ENCODE measurements at regions not wholly inside any gene's neighbourhood (a gene's known extent, or its start where the extent isn't known, plus 50 kb on each side); places are given as distances from the start of the nearest gene placed in this dataset.

GRCh38 chr4:181528570-181529184 is 714.5 kb upstream of the TENM3 start:
- FAIRE-seq, result peak; percentile 87
- peak; percentile 83 for TF ChIP-seq RAD21 (CRISPR knock-in tag; IDR thresholded peaks at IDR 0.05)
- TF ChIP-seq CBX2 (IDR thresholded peaks at IDR 0.05; ENCODE audit: low read depth, low read length), result no peak
- no peak for TF ChIP-seq CBX2 (CRISPR knock-in tag; IDR thresholded peaks at IDR 0.05; ENCODE audit: low read depth)
- TF ChIP-seq, protein P1, sequence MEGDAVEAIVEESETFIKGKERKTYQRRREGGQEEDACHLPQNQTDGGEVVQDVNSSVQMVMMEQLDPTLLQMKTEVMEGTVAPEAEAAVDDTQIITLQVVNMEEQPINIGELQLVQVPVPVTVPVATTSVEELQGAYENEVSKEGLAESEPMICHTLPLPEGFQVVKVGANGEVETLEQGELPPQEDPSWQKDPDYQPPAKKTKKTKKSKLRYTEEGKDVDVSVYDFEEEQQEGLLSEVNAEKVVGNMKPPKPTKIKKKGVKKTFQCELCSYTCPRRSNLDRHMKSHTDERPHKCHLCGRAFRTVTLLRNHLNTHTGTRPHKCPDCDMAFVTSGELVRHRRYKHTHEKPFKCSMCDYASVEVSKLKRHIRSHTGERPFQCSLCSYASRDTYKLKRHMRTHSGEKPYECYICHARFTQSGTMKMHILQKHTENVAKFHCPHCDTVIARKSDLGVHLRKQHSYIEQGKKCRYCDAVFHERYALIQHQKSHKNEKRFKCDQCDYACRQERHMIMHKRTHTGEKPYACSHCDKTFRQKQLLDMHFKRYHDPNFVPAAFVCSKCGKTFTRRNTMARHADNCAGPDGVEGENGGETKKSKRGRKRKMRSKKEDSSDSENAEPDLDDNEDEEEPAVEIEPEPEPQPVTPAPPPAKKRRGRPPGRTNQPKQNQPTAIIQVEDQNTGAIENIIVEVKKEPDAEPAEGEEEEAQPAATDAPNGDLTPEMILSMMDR (CRISPR knock-in tag; IDR thresholded peaks at IDR 0.05), result peak; percentile 92
- TF ChIP-seq HOXA3 (CRISPR knock-in tag; IDR thresholded peaks at IDR 0.05), result no peak
- TF ChIP-seq FOXM1 (CRISPR knock-in tag; IDR thresholded peaks at IDR 0.05), result no peak
- TF ChIP-seq ETV5 (CRISPR knock-in tag; IDR thresholded peaks at IDR 0.05; ENCODE audit: borderline replicate concordance), result no peak
- no peak for TF ChIP-seq ZFP82 (CRISPR knock-in tag; IDR thresholded peaks at IDR 0.05; ENCODE audit: borderline replicate concordance)
- TF ChIP-seq ZNF10 (CRISPR knock-in tag; IDR thresholded peaks at IDR 0.05; ENCODE audit: borderline replicate concordance, low read depth), result no peak
- TF ChIP-seq CEBPB (IDR thresholded peaks at IDR 0.05; ENCODE audit: borderline replicate concordance, low read depth, low read length), result no peak
- TF ChIP-seq SMC3 (IDR thresholded peaks at IDR 0.05; ENCODE audit: low read length), result peak; percentile 80
- no peak for TF ChIP-seq HDAC2 (CRISPR knock-in tag; IDR thresholded peaks at IDR 0.05)
- TF ChIP-seq, protein P2, sequence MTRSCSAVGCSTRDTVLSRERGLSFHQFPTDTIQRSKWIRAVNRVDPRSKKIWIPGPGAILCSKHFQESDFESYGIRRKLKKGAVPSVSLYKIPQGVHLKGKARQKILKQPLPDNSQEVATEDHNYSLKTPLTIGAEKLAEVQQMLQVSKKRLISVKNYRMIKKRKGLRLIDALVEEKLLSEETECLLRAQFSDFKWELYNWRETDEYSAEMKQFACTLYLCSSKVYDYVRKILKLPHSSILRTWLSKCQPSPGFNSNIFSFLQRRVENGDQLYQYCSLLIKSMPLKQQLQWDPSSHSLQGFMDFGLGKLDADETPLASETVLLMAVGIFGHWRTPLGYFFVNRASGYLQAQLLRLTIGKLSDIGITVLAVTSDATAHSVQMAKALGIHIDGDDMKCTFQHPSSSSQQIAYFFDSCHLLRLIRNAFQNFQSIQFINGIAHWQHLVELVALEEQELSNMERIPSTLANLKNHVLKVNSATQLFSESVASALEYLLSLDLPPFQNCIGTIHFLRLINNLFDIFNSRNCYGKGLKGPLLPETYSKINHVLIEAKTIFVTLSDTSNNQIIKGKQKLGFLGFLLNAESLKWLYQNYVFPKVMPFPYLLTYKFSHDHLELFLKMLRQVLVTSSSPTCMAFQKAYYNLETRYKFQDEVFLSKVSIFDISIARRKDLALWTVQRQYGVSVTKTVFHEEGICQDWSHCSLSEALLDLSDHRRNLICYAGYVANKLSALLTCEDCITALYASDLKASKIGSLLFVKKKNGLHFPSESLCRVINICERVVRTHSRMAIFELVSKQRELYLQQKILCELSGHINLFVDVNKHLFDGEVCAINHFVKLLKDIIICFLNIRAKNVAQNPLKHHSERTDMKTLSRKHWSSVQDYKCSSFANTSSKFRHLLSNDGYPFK (CRISPR knock-in tag; IDR thresholded peaks at IDR 0.05; ENCODE audit: borderline replicate concordance), result no peak
- TF ChIP-seq KDM2A (CRISPR knock-in tag; IDR thresholded peaks at IDR 0.05; ENCODE audit: borderline replicate concordance, low read depth), result 0 out of 2 replicates have a peak, but pooled peaks have one; percentile 23
- no peak for TF ChIP-seq JUND (CRISPR knock-in tag; IDR thresholded peaks at IDR 0.05)
- no peak for TF ChIP-seq ZNF577 (CRISPR knock-in tag; IDR thresholded peaks at IDR 0.05; ENCODE audit: borderline replicate concordance, low read depth)
- TF ChIP-seq, protein P3, sequence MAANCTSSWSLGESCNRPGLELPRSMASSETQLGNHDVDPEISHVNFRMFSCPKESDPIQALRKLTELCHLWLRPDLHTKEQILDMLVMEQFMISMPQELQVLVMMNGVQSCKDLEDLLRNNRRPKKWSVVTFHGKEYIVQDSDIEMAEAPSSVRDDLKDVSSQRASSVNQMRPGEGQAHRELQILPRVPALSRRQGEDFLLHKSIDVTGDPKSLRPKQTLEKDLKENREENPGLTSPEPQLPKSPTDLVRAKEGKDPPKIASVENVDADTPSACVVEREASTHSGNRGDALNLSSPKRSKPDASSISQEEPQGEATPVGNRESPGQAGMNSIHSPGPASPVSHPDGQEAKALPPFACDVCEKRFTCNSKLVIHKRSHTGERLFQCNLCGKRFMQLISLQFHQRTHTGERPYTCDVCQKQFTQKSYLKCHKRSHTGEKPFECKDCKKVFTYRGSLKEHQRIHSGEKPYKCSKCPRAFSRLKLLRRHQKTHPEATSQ (CRISPR knock-in tag; IDR thresholded peaks at IDR 0.05; ENCODE audit: borderline replicate concordance), result no peak

More at GRCh38 chr4:181528570-181529184, 714.5 kb upstream of the TENM3 start:
- POLR2A ChIA-PET, result no interaction called here
- H3K4me2 ChIP-seq (ENCODE audit: low read depth, low read length), result no peak overlapping the region
- no peak overlapping the region for H3K9ac ChIP-seq (ENCODE audit: insufficient read depth, low read depth, low read length)
- H2AFZ ChIP-seq (ENCODE audit: low read length), result no peak overlapping the region
- intact Hi-C loops (cut with micrococcal nuclease; ENCODE audit: unreplicated experiment) (loop anchor here (1.0 to 2.0 kb wide), 2 partner anchors 227 to 862 kb away; no protein-coding TSS in a partner anchor), in situ Hi-C loops (cut with HindIII; ENCODE audit: extremely low pct_ligation_motif_present, low pct_unique_long_range_greater_than_20kb) (loop anchor here (5.0 to 25.0 kb wide), 3 partner anchors 224 to 866 kb away; no protein-coding TSS in a partner anchor)
- 0 out of 5 replicates have a peak, but pooled peaks cover 1 to 2% of the 10 kb centered on the region in 2 experiments for H3K27me3 ChIP-seq (ENCODE audit: control insufficient read depth in 1 of 2, insufficient read depth in 2 of 2, low read length in 2 of 2)
- H3K36me3 ChIP-seq (replicated peaks in 1 of 2; ENCODE audit: control insufficient read depth in 1 of 2, insufficient read depth in 2 of 2, low read length in 2 of 2), result no peaks in the 10 kb centered on the region
- no peak overlapping the region for H3K27ac ChIP-seq (ENCODE audit: extremely low read length, insufficient read depth, low read length)
- no peaks in the 10 kb centered on the region for H3K79me2 ChIP-seq (ENCODE audit: insufficient read depth, low read length)
- DNase-seq (ENCODE audit: low spot score), result peak; percentile 56
- WGBS (ENCODE audit: low lambda C conversion rate), result 0% methylated on average over 4 of the region's 4 CpGs
- CTCF ChIA-PET (ENCODE audit: low intra/inter-chr PET ratio, low total read pairs), result interaction anchor here (0.8 to 2.8 kb wide), 3 partner anchors 227 to 864 kb away, joined by 4 to 32 read pairs (median 31); no protein-coding TSS in a partner anchor
- BruUV-seq (replicated peaks), result no TSS peak
- no peaks in the 10 kb centered on the region for H4K20me1 ChIP-seq (ENCODE audit: insufficient read depth, low read length)
- H3K4me3 ChIP-seq (replicated peaks in 1 of 3; ENCODE audit: insufficient read depth in 1 of 3, low read depth in 2 of 3, low read length in 3 of 3), result no peak overlapping the region
- peak; percentile 97 for ATAC-seq
- H3K4me1 ChIP-seq (ENCODE audit: insufficient read depth, low read length), result no peaks in the 10 kb centered on the region
- H3K9me3 ChIP-seq (ENCODE audit: low read length), result no peaks in the 10 kb centered on the region

All from HepG2 (cell line).